ENCODE measurements at regions not wholly inside any gene's neighbourhood (a gene's known extent, or its start where the extent isn't known, plus 50 kb on each side); places are given as distances from the start of the nearest gene placed in this dataset.

DNA sequence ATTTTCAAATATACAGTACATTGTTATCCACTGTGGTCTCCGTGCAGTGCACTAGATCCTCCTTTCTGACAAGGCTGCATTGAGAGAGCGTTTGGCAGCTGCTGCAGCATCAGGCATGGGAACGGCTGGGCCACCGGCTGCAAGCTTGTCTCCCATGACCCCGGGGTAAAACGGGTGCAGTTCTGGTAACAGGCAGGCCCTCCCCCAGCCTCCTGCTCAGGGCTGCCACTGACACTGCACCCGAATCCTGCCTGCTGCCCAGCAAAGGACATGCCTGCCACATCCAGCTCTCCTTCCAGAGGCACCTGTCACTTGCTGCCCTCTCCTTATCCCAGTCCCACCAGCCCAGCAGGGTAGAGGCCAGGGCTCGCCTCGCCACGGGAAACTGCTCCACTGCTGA lies 124.5 kb upstream of the TMEM45B start:
- peaks cover 4% of the 10 kb centered on the region for H3K27me3 Mint-ChIP-seq
- H3K9me3 Mint-ChIP-seq = no peaks in the 10 kb centered on the region
- no peak overlapping the region for H3K4me3 Mint-ChIP-seq
- H3K27ac Mint-ChIP-seq = no peak overlapping the region
- H3K36me3 Mint-ChIP-seq (ENCODE audit: low read depth) = no peaks in the 10 kb centered on the region
- H3K4me1 Mint-ChIP-seq (ENCODE audit: low read depth) = no peaks in the 10 kb centered on the region

DNA sequence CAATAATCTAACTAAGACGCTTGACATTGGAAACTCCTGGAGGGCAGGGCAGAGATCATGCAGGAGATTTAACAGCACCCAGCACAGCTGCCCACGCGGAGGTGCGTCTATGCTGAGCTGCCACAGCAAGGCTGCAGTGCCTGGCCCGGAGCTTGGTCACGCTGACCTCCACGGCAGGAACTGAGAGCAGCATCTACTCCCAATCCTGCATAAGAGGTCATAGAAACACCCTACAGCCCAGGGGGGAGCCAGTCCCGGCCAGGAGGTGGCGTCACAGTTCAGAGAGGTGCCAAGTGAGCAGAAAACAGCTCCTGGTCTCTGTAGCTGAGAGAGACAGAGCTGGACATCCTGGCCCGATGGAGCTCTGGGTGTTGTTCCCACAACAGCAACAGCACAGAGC lies 121.1 kb upstream of the TMEM45B start:
- H3K4me1 Mint-ChIP-seq (ENCODE audit: low read depth) = no peaks in the 10 kb centered on the region
- no peak overlapping the region for H3K27ac Mint-ChIP-seq
- no peaks in the 10 kb centered on the region for H3K36me3 Mint-ChIP-seq (ENCODE audit: low read depth)
- no peaks in the 10 kb centered on the region for H3K27me3 Mint-ChIP-seq
- no peaks in the 10 kb centered on the region for H3K9me3 Mint-ChIP-seq
- H3K4me3 Mint-ChIP-seq = no peak overlapping the region

DNA sequence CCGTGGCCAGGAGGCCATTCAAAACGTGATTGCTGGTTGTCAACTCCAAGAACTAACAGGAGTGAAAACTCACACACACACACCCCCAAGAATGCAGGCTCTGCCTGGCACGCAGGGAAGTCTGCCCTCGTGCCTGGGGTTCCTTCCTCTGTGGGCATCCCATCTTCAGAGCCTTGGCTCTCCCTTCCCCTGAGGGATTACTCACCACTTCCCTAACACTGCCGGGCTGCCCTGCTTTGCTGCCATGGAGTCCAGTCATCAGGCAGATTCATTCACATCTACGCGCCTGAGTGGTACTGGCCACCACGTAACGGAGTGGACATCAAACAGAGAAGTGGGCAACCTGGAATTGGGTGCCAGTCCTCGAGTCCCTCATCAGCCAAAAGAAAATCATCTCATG lies 120.7 kb upstream of the TMEM45B start:
- Mint-ChIP-seq H3K4me1 (ENCODE audit: low read depth) (no peaks in the 10 kb centered on the region), H3K4me3 (no peak overlapping the region), H3K9me3 (no peaks in the 10 kb centered on the region), H3K36me3 (ENCODE audit: low read depth) (no peaks in the 10 kb centered on the region), H3K27ac (no peak overlapping the region), H3K27me3 (no peaks in the 10 kb centered on the region)

DNA sequence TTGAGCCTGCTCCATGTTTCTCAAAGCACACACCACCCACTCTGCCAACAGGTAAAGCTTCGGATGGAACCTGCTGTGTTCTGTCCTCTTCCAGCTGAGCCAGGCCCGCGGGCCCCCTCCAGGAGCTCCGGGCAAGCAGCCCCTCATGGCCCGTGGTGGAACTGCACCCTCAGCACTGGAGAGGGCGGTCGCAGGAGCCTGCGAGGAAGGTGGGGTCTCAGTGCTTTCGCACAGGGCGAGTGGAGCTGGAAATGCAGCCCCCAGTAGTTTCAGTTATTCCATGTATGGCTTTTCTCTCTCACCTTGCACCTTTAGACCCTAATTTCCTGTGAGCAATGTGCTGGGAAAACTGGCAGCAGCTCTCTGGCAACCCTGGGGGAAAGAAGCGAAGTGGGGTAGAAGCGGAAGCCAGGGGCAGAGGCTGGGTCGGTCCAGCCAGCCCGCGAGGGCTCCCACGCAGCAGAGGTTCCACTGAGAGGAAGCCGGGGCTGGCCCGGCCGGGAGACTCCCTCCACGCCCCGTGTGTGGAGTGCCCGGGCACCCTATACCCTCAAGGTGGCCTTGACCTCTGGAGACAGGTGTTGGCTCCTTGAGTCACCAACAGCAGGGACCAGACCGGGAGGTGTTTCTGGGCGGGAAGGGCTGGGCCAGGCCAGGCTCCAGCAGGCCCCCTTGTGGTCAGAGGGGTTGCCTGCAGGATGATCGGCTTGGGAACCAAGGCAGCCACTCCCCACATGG lies 119.9 kb upstream of the TMEM45B start:
- no peaks in the 10 kb centered on the region for H3K27me3 Mint-ChIP-seq
- H3K4me3 Mint-ChIP-seq = peak overlapping the region; percentile 82
- H3K4me1 Mint-ChIP-seq (ENCODE audit: low read depth) = no peaks in the 10 kb centered on the region
- H3K36me3 Mint-ChIP-seq (ENCODE audit: low read depth) = no peaks in the 10 kb centered on the region
- H3K27ac Mint-ChIP-seq = peak overlapping the region; percentile 71
- no peaks in the 10 kb centered on the region for H3K9me3 Mint-ChIP-seq

DNA sequence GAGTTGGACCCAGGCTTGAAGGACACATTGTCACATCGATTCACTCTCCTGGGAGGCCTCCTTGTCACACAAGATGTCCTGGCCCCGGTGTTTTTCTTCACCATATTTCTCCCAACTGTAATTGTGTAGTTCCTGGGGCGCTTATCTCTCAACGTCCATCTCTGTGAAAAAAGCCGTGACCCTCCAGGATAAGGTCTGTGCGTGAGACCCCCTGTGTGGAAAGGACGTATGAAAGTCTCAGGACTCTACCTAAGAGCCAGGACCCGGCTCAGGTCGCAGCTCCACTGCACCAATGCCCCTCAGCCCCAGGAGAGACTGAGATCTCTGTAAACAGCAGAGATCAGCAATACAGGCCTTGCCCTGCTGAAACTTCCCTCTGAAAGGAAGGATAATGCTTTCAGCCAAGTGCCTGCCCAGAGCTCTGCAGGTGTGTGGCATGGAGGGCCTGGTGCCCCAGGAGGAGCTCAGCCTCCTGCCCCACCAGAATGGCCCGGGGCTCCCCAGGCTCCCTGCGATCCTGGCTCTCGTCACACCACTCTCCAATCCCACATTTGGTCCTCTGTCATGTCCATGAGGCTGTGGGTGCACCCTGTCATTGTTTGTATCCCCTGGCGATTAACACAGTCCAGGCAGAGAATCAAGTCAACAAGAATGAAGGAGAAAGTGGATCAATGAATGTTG lies 119.2 kb upstream of the TMEM45B start:
- H3K4me3 Mint-ChIP-seq = no peak overlapping the region
- no peak overlapping the region for H3K27ac Mint-ChIP-seq
- no peaks in the 10 kb centered on the region for H3K9me3 Mint-ChIP-seq

DNA sequence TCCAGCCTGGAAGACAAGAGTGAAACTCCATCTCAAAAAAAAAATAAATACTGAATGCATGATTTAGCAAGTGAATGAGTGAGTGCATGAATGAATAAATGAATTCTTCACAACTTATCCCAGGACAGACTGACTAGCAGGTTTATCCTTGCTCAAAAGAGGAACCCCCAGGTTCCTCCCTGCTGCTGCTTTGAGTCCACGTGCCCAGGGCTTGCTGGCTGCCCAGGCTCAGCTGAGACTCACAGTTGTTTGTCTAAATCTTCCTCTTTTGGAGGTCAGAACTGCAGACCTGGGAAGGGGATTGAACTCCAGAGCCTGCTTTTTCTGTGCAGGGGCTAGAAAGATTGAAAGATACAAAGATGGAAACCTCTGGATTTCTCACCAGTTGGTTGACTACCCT lies 117.4 kb upstream of the TMEM45B start:
- no peaks in the 10 kb centered on the region for H3K9me3 Mint-ChIP-seq
- H3K27me3 Mint-ChIP-seq = no peaks in the 10 kb centered on the region
- H3K4me3 Mint-ChIP-seq = no peak overlapping the region
- no peaks in the 10 kb centered on the region for H3K4me1 Mint-ChIP-seq (ENCODE audit: low read depth)
- H3K36me3 Mint-ChIP-seq (ENCODE audit: low read depth) = no peaks in the 10 kb centered on the region
- H3K27ac Mint-ChIP-seq = no peak overlapping the region

More for the DNA sequence above, 119.2 kb upstream of the TMEM45B start:
- Mint-ChIP-seq H3K27me3 (no peaks in the 10 kb centered on the region), H3K36me3 (ENCODE audit: low read depth) (no peaks in the 10 kb centered on the region), H3K4me1 (ENCODE audit: low read depth) (no peaks in the 10 kb centered on the region)

DNA sequence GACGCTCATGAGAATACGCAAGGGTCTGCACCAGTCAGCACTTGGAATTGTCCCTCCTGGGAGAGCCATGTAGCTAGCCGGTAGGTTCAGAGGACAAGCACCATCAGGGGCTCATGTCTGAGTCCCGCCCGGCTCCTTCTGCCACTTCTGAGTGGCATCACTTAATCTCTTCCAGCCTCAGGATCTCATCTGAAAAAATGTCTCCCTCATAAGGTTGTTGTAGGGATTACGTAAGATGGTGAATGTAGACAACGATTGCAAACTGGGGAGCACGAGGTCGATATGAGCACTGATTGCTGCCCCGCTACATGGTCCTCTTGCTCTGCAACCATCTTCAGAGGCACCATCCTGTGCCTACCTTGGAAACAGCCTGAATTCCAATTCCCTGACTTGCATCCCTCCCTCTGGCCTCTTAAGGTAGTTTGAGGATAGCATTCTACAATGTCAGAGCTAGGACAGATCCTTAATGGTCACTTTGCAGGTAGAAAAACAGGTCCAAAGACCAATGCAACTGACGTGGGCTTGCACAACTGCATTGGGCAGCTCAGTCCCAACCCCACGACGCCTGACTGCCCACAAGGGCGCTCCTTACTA lies 115.8 kb upstream of the TMEM45B start:
- Mint-ChIP-seq H3K36me3 (ENCODE audit: low read depth) (no peaks in the 10 kb centered on the region), H3K27me3 (no peaks in the 10 kb centered on the region), H3K4me1 (ENCODE audit: low read depth) (no peaks in the 10 kb centered on the region), H3K9me3 (no peaks in the 10 kb centered on the region), H3K27ac (no peak overlapping the region), H3K4me3 (no peak overlapping the region)

DNA sequence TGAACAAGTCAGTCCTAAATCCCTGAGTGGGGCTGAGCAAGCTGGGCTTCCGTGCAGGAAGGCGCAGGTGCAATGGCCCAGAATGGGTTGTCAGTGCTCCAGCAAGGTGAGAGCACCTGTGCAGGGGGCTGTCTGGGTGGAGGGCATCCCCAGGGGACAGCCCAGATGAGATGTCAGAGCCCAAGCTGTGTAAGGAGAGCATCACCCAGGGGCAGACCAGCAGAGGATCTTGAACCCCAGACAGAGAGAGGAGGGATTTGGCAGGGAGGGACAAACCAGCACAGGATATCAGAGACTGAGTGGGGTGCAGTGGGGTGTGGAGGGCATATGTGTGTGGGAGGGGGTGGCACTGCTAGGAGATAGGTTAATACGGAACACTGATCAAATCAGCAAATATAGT lies 114.9 kb upstream of the TMEM45B start:
- Mint-ChIP-seq H3K9me3 (no peaks in the 10 kb centered on the region), H3K36me3 (ENCODE audit: low read depth) (no peaks in the 10 kb centered on the region), H3K4me3 (no peak overlapping the region), H3K27me3 (no peaks in the 10 kb centered on the region), H3K4me1 (ENCODE audit: low read depth) (no peaks in the 10 kb centered on the region), H3K27ac (no peak overlapping the region)

DNA sequence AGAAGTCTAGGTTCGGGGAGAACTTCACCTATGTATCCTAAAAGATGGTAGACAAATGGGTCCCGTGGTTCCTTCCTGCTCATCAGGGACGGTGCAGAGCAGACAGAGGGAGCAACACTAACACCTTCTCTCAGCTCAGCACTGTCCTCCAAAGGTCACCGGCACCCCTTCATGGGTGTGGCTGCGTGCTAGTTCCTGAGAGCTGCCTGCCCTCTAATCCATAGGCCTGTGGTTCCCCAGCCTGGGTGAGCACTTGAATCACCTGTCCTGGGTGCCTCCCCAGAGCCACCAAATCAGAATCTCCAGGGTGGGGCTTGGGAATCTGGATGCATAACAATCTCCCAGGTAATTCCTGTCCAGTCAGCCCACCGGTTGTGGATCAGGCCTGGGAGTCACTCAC lies 113.9 kb upstream of the TMEM45B start:
- H3K27me3 Mint-ChIP-seq = no peaks in the 10 kb centered on the region
- no peak overlapping the region for H3K4me3 Mint-ChIP-seq
- no peak overlapping the region for H3K27ac Mint-ChIP-seq
- H3K9me3 Mint-ChIP-seq = no peaks in the 10 kb centered on the region
- no peaks in the 10 kb centered on the region for H3K4me1 Mint-ChIP-seq (ENCODE audit: low read depth)
- H3K36me3 Mint-ChIP-seq (ENCODE audit: low read depth) = no peaks in the 10 kb centered on the region

DNA sequence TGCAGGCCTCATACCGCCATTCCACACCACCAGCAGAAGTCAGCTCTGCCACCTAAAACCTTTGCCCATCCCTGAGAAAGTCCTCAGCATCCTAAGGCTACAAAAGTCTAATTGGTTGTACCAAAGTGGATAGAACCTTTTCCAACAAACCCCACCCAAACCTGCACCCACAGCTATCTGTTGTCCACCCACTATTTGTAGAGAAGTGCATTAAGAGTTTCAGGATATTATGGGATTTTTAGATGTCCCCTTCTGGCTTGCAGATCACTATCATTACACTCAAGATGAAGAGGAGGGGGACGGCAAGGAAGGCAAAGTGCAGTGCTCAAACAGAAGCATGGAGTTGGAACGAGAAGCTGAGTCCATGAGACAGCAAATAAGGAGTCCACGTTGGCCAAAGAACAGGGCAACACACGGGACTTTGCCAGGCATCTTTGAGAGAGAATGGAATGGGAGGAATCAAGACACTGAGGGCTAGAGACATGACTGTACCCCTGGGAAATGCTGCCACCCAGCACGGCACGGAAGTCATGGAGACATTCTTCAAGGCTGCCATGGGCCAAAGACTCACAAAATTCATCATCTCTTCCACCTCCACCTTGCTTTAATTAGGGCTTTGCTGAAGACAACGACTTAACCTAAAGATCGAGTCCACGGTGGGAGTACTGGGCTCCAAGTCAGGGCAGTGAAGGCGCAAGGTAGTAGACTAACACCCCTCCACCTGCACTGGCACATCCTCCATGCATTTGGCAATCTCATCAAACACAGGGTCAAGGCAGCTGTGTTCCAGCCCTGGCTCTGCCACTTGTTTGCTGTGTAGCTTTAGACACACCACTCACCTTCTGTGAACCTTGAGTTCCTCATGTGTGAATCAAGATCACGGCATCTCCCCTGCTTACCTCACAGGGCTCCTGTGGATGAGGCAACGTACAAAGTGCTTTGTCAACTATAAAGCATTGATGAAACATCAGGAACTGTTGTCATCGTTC lies 112.9 kb upstream of the TMEM45B start:
- Mint-ChIP-seq H3K27me3 (no peaks in the 10 kb centered on the region), H3K9me3 (no peaks in the 10 kb centered on the region), H3K27ac (no peak overlapping the region), H3K4me1 (ENCODE audit: low read depth) (no peaks in the 10 kb centered on the region), H3K4me3 (no peak overlapping the region), H3K36me3 (ENCODE audit: low read depth) (no peaks in the 10 kb centered on the region)

DNA sequence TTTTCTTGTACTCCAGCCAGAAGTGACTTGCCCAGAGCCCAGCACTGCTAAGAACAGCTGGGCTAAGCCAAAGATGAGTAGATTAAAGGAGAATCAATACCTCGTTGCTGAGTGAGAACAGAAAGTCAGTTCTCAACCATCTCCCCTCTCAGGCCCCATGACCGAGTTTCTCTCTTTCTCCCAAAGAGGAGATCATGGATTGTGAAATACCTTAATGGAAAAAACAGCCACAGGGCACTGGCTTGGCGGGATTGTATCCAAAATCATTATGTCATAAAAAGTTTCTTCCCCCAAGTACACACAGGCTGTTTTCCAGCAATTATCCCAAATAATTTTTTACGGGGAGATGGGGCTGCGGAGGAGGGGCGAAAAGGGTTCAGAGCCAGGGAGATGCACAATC lies 111.8 kb upstream of the TMEM45B start:
- Mint-ChIP-seq H3K4me1 (ENCODE audit: low read depth) (no peaks in the 10 kb centered on the region), H3K27me3 (no peaks in the 10 kb centered on the region), H3K36me3 (ENCODE audit: low read depth) (no peaks in the 10 kb centered on the region), H3K27ac (no peak overlapping the region), H3K4me3 (no peak overlapping the region), H3K9me3 (no peaks in the 10 kb centered on the region)

DNA sequence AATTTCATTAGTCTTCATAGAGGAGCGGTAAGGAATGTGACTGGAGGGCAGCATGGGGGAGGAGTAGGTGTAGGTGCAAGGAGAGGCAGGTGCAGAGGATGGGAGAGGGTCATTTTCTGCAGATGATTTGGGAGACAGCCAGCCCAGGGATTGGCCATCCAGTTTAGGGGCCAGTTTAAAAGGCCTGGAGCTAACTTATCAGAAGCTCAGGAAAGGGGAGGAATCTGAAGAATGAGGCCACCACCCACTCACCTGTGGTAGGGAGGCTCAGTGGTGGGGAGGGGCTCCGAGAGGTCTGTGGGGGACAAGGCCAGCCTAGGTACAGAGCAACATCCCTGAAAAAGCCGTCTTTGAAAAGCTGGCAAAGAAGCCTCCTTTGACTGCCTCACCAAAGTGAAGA lies 110.8 kb upstream of the TMEM45B start:
- H3K4me1 Mint-ChIP-seq (ENCODE audit: low read depth) = no peaks in the 10 kb centered on the region

DNA sequence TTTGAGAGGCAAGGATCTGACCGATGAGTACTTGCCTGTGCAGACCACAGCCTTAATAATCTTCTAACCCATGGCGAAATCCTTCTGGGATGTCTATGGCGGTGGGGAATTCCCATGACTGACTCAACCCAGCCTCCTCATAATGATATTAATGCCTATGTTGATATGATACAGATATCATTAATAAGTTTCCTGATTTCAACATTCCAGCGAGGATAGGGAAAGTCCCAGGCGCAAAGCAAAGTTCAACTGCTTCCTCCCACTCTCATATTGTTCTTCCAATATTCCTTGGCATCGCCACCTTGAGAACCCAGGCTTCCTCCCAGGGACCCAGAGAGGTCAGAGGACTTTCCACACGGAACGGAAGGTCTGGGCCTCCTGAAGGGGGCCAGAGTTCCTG lies 110.3 kb upstream of the TMEM45B start:
- no peaks in the 10 kb centered on the region for H3K27me3 Mint-ChIP-seq
- no peak overlapping the region for H3K27ac Mint-ChIP-seq
- H3K4me3 Mint-ChIP-seq = no peak overlapping the region
- H3K9me3 Mint-ChIP-seq = no peaks in the 10 kb centered on the region
- H3K4me1 Mint-ChIP-seq (ENCODE audit: low read depth) = no peaks in the 10 kb centered on the region
- H3K36me3 Mint-ChIP-seq (ENCODE audit: low read depth) = no peaks in the 10 kb centered on the region

More for the DNA sequence above, 110.8 kb upstream of the TMEM45B start:
- H3K36me3 Mint-ChIP-seq (ENCODE audit: low read depth) = no peaks in the 10 kb centered on the region
- H3K9me3 Mint-ChIP-seq = no peaks in the 10 kb centered on the region
- no peak overlapping the region for H3K4me3 Mint-ChIP-seq
- H3K27me3 Mint-ChIP-seq = no peaks in the 10 kb centered on the region
- H3K27ac Mint-ChIP-seq = no peak overlapping the region

DNA sequence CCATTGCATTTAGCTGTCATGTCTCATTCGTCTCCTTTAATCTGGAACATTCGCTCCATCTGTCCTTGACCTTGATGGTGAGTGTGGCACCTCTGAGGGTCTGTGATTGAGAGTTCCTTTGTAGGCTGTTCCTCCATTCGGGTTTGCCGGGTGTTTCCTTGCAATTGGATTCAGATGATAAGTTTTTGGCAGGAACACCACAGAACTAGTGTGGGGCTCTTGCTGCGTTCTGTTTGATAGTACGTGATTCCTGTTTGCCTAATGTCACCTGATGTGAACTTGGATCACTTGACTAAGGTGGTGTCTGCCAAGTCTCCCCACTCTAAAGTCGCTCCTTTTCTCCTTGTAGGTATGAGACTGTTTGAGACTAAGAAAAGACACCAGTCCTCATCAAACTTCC lies 109.7 kb upstream of the TMEM45B start:
- Mint-ChIP-seq H3K27ac (no peak overlapping the region), H3K4me1 (ENCODE audit: low read depth) (no peaks in the 10 kb centered on the region)

More for the DNA sequence above, 109.7 kb upstream of the TMEM45B start:
- Mint-ChIP-seq H3K27me3 (no peaks in the 10 kb centered on the region), H3K36me3 (ENCODE audit: low read depth) (no peaks in the 10 kb centered on the region), H3K9me3 (no peaks in the 10 kb centered on the region), H3K4me3 (no peak overlapping the region)
